GM19238 (cell line): ENCODE measurements at regions not wholly inside any gene's neighbourhood (a gene's known extent, or its start where the extent isn't known, plus 50 kb on each side); places are given as distances from the start of the nearest gene placed in this dataset.

ENCODE experiments used
- DNase-seq: peaks from one replicate; pipeline ENCODE4 v3.0.0; 2011; ENCODE audit warnings: low spot score; ENCODE audit not compliant: insufficient read length

- no peak for DNase-seq
Observed at GRCh38 chr4:41883988-41884734, 51.1 kb upstream of the TMEM33 start.

DNA sequence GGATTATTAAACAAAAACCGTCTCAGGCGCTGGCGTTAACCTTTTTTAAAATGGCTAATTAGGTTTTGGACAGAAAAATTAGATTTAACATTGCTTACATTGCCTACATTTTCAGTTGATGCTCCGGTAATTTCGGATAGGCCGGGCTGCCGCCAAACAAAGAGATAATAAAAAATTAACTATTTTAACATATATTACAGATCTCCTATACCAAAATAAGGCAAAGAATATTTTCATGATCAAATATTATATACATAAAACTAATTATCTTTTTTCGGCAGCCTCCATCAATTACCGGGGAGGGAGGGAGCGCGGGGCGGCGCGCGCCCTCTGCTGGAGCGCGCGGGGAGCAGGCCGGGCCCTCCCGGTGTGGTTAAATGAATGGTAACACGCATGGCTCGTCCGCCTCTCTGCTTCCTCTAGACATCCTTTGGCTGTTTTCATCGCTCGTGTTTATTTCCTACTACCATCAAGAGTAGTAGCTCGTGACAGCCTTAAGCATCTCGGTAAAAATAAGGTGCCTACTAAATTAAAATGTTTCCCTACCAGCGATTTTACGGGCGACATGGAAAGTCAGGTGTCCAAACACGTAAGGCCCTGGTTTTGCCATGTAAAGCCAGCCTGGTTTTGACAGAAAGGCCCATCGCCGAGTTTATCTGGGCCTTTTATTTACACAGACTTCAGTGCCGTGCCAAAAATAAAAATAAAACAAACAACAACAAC, 52.4 kb upstream of the TMEM33 start:
- DNase-seq: peak; percentile 77

GRCh38 chr4:41881981-41882624, 53.1 kb upstream of the TMEM33 start:
- DNase-seq: no peak

- DNase-seq: no peak
Observed at GRCh38 chr4:41880840-41881831, 54.1 kb upstream of the TMEM33 start.

- no peak for DNase-seq
Observed at GRCh38 chr4:41880022-41880837, 55.0 kb upstream of the TMEM33 start.

DNA sequence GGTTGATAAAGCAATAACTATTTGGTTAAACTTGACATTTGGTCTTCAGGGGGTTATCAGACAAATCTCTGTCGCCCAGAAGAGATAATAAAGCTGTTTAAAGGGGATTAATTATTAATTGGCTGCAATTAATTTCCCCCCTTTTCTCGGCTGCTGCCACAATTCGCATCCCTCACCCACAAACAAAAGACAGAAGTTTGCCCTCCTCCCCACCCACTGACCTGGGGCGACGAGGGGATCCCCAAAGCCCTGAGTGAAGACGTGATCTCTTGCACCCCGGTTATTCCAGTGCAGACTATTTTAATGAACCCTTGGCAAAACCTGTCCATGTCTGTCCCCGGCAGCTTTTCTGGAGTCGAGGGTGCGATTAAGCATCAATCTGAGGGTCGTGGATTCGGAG, 55.7 kb upstream of the TMEM33 start:
- DNase-seq: no peak

GRCh38 chr4:41878991-41879491, 56.2 kb upstream of the TMEM33 start:
- DNase-seq: no peak

- DNase-seq: no peak
Observed at GRCh38 chr4:41878170-41878969, 56.9 kb upstream of the TMEM33 start.

DNA sequence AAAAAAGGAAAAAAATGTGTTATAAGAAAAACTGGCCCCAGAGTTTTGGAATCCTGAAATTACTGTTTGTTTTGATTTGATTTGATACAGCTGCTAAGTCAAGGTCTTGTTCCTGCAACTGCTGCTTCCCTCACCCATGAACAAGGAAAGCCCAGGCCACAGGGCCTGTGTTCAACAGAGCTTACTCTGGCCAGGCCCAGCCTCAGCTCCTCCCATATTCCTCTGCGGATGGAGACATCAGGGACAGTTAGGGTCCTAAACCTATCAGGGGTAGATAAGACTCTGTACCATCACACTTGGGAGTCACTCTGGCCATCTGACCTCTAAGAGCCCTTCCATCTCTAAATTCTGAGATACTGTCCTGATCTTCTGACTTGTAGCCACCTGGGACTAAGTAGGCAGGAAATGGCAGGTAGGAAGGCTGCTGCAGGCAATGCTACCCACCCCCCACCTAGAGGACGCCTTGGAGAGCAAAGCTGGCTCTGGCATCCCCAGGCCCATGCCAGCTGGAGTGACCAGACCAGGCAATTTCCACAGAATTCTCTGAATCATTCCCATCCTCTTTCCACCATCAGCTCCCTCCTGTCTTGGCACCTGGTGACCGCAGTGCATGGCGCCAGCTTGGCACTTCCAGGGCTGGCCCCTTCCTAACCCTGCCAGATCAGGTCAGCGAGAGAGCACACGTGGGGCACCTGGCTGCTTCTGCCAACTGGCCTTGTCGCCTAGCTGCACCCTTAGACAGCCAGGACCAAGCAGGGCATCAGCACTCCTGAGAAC, 58.0 kb upstream of the TMEM33 start:
- no peak for DNase-seq

GRCh38 chr4:41874873-41875272, 60.4 kb upstream of the TMEM33 start:
- no peak for DNase-seq

DNA sequence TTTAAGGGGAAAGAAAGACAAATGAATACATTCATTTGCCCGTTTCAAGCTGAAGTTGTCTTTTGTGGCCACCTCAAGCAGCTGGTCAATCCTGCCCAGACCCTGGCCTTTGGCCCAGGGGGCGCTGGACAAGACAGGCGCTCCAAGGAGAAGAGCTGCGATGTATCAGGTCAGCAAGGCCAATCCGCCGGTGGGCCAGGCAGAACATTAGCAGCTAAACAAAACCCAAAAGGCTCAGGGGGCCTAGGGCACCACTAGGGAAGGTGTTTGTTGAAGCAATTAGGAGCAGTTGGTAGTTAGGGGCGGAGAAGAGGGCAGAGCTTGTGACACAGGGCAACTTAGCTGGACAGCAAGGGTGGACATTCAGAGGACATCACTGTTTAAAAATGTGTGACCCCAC, 60.8 kb upstream of the TMEM33 start:
- no peak for DNase-seq

GRCh38 chr4:41873380-41874295, 61.6 kb upstream of the TMEM33 start:
- no peak for DNase-seq

GRCh38 chr4:41870035-41870434, 65.2 kb upstream of the TMEM33 start:
- no peak for DNase-seq

- DNase-seq: no peak
Observed at GRCh38 chr4:41866799-41867677, 68.2 kb upstream of the TMEM33 start.

GRCh38 chr4:41865981-41866798, 69.0 kb upstream of the TMEM33 start:
- no peak for DNase-seq
